Esophagus squamous epithelium (tissue), 4 donors: ENCODE measurements at regions not wholly inside any gene's neighbourhood (a gene's known extent, or its start where the extent isn't known, plus 50 kb on each side); places are given as distances from the start of the nearest gene placed in this dataset.

Experiments used
- POLR2A ChIP-seq, 4 donors: fragments of 450-650 bp; IDR thresholded peaks; one replicate each; pipeline ENCODE4 v1.6.1; 2017; ENCODE audit warnings: antibody characterized with exemption in 4 of 4, mild to moderate bottlenecking in 4 of 4, moderate library complexity in 3 of 4
- TF ChIP-seq, protein P1 (sequence below), 6 experiments: fragments of 450-650 bp in 4 of 6; fragments of 200-600 bp in 2 of 6; sonication (generic) in 2 of 6; IDR thresholded peaks; one replicate each; pipeline ENCODE4 v1.5.1; 2016 to 2019; ENCODE audit warnings: antibody characterized with exemption in 6 of 6, mild to moderate bottlenecking in 4 of 6, moderate library complexity in 4 of 6

GRCh38 chr2:53058526-53058925 is 709.1 kb upstream of the CHAC2 start:
- TF ChIP-seq, protein P1, sequence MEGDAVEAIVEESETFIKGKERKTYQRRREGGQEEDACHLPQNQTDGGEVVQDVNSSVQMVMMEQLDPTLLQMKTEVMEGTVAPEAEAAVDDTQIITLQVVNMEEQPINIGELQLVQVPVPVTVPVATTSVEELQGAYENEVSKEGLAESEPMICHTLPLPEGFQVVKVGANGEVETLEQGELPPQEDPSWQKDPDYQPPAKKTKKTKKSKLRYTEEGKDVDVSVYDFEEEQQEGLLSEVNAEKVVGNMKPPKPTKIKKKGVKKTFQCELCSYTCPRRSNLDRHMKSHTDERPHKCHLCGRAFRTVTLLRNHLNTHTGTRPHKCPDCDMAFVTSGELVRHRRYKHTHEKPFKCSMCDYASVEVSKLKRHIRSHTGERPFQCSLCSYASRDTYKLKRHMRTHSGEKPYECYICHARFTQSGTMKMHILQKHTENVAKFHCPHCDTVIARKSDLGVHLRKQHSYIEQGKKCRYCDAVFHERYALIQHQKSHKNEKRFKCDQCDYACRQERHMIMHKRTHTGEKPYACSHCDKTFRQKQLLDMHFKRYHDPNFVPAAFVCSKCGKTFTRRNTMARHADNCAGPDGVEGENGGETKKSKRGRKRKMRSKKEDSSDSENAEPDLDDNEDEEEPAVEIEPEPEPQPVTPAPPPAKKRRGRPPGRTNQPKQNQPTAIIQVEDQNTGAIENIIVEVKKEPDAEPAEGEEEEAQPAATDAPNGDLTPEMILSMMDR (IDR thresholded peaks at IDR 0.05): no peak
- TF ChIP-seq POLR2A (IDR thresholded peaks at IDR 0.05): no peak
